KG1 (cell line): ENCODE measurements at regions not wholly inside any gene's neighbourhood (a gene's known extent, or its start where the extent isn't known, plus 50 kb on each side); places are given as distances from the start of the nearest gene placed in this dataset.

Experiments
- DNase-seq: peaks from one replicate; lab custom pipeline; 2025; lab: John Stamatoyannopoulos, UW

- DNase-seq = no peak
Measured at GRCh38 chr3:71887256-71887655, 102.3 kb upstream of the PROK2 start.

GRCh38 chr3:71885006-71885405, 100.1 kb upstream of the PROK2 start:
- no peak for DNase-seq

GRCh38 chr3:71881732-71882131, 96.8 kb upstream of the PROK2 start:
- DNase-seq = no peak

GRCh38 chr3:71881041-71881440, 96.1 kb upstream of the PROK2 start:
- DNase-seq = no peak

GRCh38 chr3:71879089-71879488, 94.1 kb upstream of the PROK2 start:
- DNase-seq = no peak

GRCh38 chr3:71876135-71877105, 91.5 kb upstream of the PROK2 start:
- no peak for DNase-seq

- peak; percentile 65 for DNase-seq
Measured at GRCh38 chr3:71875461-71875947, 90.6 kb upstream of the PROK2 start.

- no peak for DNase-seq
Measured at GRCh38 chr3:71874618-71875017, 89.7 kb upstream of the PROK2 start.

GRCh38 chr3:71873093-71873611, 88.2 kb upstream of the PROK2 start:
- no peak for DNase-seq

- DNase-seq = no peak
Measured at GRCh38 chr3:71872256-71872655, 87.3 kb upstream of the PROK2 start.

- no peak for DNase-seq
Measured at GRCh38 chr3:71870966-71871512, 86.1 kb upstream of the PROK2 start.

- no peak for DNase-seq
Measured at GRCh38 chr3:71868876-71869275, 83.9 kb upstream of the PROK2 start.

GRCh38 chr3:71865727-71866126, 80.8 kb upstream of the PROK2 start:
- no peak for DNase-seq

GRCh38 chr3:71863563-71864190, 78.7 kb upstream of the PROK2 start:
- no peak for DNase-seq

GRCh38 chr3:71862371-71863140, 77.6 kb upstream of the PROK2 start:
- no peak for DNase-seq

GRCh38 chr3:71859123-71859519, 74.2 kb upstream of the PROK2 start:
- DNase-seq = peak; percentile 78

GRCh38 chr3:71858503-71859122, 73.7 kb upstream of the PROK2 start:
- DNase-seq = peak; percentile 54

- no peak for DNase-seq
Measured at GRCh38 chr3:71857956-71858355, 73.0 kb upstream of the PROK2 start.

- DNase-seq = no peak
Measured at GRCh38 chr3:71854706-71855105, 69.8 kb upstream of the PROK2 start.

GRCh38 chr3:71854096-71854495, 69.1 kb upstream of the PROK2 start:
- no peak for DNase-seq

- DNase-seq = no peak
Measured at GRCh38 chr3:71851878-71852277, 66.9 kb upstream of the PROK2 start.
